C4-2B (cell line): ENCODE measurements at regions not wholly inside any gene's neighbourhood (a gene's known extent, or its start where the extent isn't known, plus 50 kb on each side); places are given as distances from the start of the nearest gene placed in this dataset.

Experiments used
- H3K27ac ChIP-seq: fragments of 450-650 bp; 2 replicates; pipeline ENCODE4 v1.5.1; 2017
- CTCF ChIP-seq: fragments of 450-650 bp; conservative IDR thresholded peaks from 2 replicates; pipeline ENCODE4 v1.5.1; 2017; ENCODE audit warnings: mild to moderate bottlenecking
- ZFX ChIP-seq: fragments of 450-650 bp; IDR thresholded peaks from 2 replicates; pipeline ENCODE4 v1.6.1; 2017

GRCh38 chr1:90850181-90850897 is 133.2 kb upstream of the BARHL2 start:
- TF ChIP-seq CTCF = no peak
- no peak for TF ChIP-seq ZFX
- H3K27ac ChIP-seq = no peak overlapping the region

- TF ChIP-seq ZFX = no peak
- no peak for TF ChIP-seq CTCF
- no peak overlapping the region for H3K27ac ChIP-seq
These were observed 124.4 kb upstream of the BARHL2 start for GRCh38 chr1:90841473-90841872.

GRCh38 chr1:90840352-90840751 is 123.2 kb upstream of the BARHL2 start:
- no peak overlapping the region for H3K27ac ChIP-seq
- TF ChIP-seq ZFX = no peak
- no peak for TF ChIP-seq CTCF

GRCh38 chr1:90839323-90839722 is 122.2 kb upstream of the BARHL2 start:
- TF ChIP-seq CTCF = no peak
- no peak for TF ChIP-seq ZFX
- H3K27ac ChIP-seq = no peak overlapping the region

GRCh38 chr1:90838720-90839119 is 121.6 kb upstream of the BARHL2 start:
- no peak overlapping the region for H3K27ac ChIP-seq
- no peak for TF ChIP-seq ZFX
- TF ChIP-seq CTCF = no peak

GRCh38 chr1:90837420-90837819 is 120.3 kb upstream of the BARHL2 start:
- H3K27ac ChIP-seq = no peak overlapping the region
- TF ChIP-seq CTCF (no peak), ZFX (no peak)

- TF ChIP-seq CTCF (no peak), ZFX (no peak)
- H3K27ac ChIP-seq = no peak overlapping the region
These were observed 119.2 kb upstream of the BARHL2 start for GRCh38 chr1:90836345-90836679.
